Astrocyte (in vitro differentiated cells and primary cell): ENCODE measurements at regions not wholly inside any gene's neighbourhood (a gene's known extent, or its start where the extent isn't known, plus 50 kb on each side); places are given as distances from the start of the nearest gene placed in this dataset.
A peak's percentile ranks its signal among the peaks of the same experiment; 100 is the strongest.

Experiments
- DNase-seq: peaks from one replicate; pipeline ENCODE4 v3.0.0-alpha.2; 2010; ENCODE audit warnings: low read depth
- FAIRE-seq: peaks from 2 replicates; lab custom pipeline; 2011; peaks lifted over from hg19 to GRCh38; lab: Jason Lieb, UNC
- H2AFZ ChIP-seq: 2 replicates; pipeline ENCODE4 v1.6.0; 2012; ENCODE audit warnings: low read depth, low read length, inconsistent platforms
- H3K27ac ChIP-seq: 2 replicates; pipeline ENCODE4 v1.5.1; 2011; ENCODE audit warnings: low read depth, low read length, inconsistent platforms
- H3K27me3 ChIP-seq: 2 replicates; pipeline ENCODE4 v1.6.0; 2011; ENCODE audit warnings: low read length, inconsistent platforms; ENCODE audit not compliant: insufficient read depth
- H3K36me3 ChIP-seq: 2 replicates; pipeline ENCODE4 v1.5.1; 2011; ENCODE audit warnings: low read length, inconsistent platforms; ENCODE audit not compliant: insufficient read depth
- H3K4me1 ChIP-seq: 2 replicates; pipeline ENCODE4 v1.5.1; 2011; ENCODE audit warnings: low read length, inconsistent platforms; ENCODE audit not compliant: insufficient read depth
- H3K4me2 ChIP-seq: 2 replicates; pipeline ENCODE4 v1.6.0; 2012; ENCODE audit warnings: low read length, inconsistent platforms
- H3K4me3 ChIP-seq: 2 replicates; pipeline ENCODE4 v1.5.1; 2011; ENCODE audit warnings: low read depth, mild to moderate bottlenecking, low read length, inconsistent platforms; ENCODE audit not compliant: insufficient read depth
- H3K79me2 ChIP-seq: 2 replicates; pipeline ENCODE4 v1.6.0; 2012; ENCODE audit warnings: mild to moderate bottlenecking, low read length, inconsistent platforms; ENCODE audit not compliant: insufficient read depth
- H3K9ac ChIP-seq: 2 replicates; pipeline ENCODE4 v1.6.0; 2012; ENCODE audit warnings: mild to moderate bottlenecking, low read length, inconsistent platforms
- H3K9me3 ChIP-seq: 2 replicates; pipeline ENCODE4 v1.5.1; 2012; ENCODE audit warnings: low read depth, mild to moderate bottlenecking, low read length, inconsistent platforms; ENCODE audit not compliant: insufficient read depth
- H4K20me1 ChIP-seq: 2 replicates; pipeline ENCODE4 v1.6.0; 2012; ENCODE audit warnings: low read length, inconsistent platforms; ENCODE audit not compliant: insufficient read depth
- H3K27ac Mint-ChIP-seq: one replicate; pipeline ENCODE4 v1.8.0; 2021; ENCODE audit warnings: mild to moderate bottlenecking, mixed read lengths; ENCODE audit not compliant: unreplicated experiment
- H3K27me3 Mint-ChIP-seq: one replicate; pipeline ENCODE4 v1.8.0; 2021; ENCODE audit warnings: low read depth, mixed read lengths; ENCODE audit not compliant: unreplicated experiment
- H3K36me3 Mint-ChIP-seq: one replicate; pipeline ENCODE4 v1.8.0; 2021; ENCODE audit warnings: low read depth, mixed read lengths; ENCODE audit not compliant: unreplicated experiment
- H3K4me1 Mint-ChIP-seq: one replicate; pipeline ENCODE4 v1.8.0; 2021; ENCODE audit warnings: low read depth, mixed read lengths; ENCODE audit not compliant: unreplicated experiment
- H3K4me3 Mint-ChIP-seq: one replicate; pipeline ENCODE4 v1.8.0; 2021; ENCODE audit warnings: mild to moderate bottlenecking, moderate library complexity, mixed read lengths; ENCODE audit not compliant: unreplicated experiment
- H3K9me3 Mint-ChIP-seq: one replicate; pipeline ENCODE4 v1.8.0; 2021; ENCODE audit warnings: mild to moderate bottlenecking, mixed read lengths; ENCODE audit not compliant: unreplicated experiment
- EZH2 ChIP-seq: IDR thresholded peaks from 2 replicates; pipeline ENCODE4 v1.6.1; 2012; ENCODE audit warnings: mild to moderate bottlenecking, low read length, inconsistent platforms; ENCODE audit not compliant: insufficient read depth
- TF ChIP-seq, protein P1 (sequence below): IDR thresholded peaks from 2 replicates; pipeline ENCODE4 v1.5.1; 2011; ENCODE audit warnings: low read depth, mild to moderate bottlenecking, inconsistent platforms, low read length, moderate library complexity; ENCODE audit not compliant: insufficient read depth

DNA sequence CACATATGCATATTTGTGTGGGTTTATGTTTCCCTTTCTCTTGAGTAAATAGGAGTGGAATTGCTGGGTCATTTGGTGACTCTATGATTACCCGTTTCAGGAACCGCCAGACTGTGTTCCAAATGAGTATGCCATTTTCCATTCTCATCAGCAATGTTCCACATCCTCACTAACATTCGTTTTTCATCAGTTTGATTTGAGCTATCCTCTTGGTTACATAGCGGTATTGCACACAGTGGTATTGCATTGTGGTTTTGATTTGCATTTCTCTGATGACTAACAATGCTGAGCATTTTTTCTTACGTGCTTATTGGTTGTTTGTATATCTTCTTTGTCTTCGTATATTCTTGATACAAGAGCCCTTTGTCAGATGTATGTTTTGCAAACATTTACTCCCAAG, 218.0 kb upstream of the AMOT start:
- Histone ChIP-seq H3K79me2 (no peaks in the 10 kb centered on the region), H3K9me3 (no peaks in the 10 kb centered on the region), H3K4me1 (no peaks in the 10 kb centered on the region), H3K27me3 (no peaks in the 10 kb centered on the region), H3K27ac (no peak overlapping the region), H3K4me2 (peak overlapping the region; percentile 8), H3K4me3 (no peak overlapping the region), H2AFZ (no peak overlapping the region), H4K20me1 (no peaks in the 10 kb centered on the region), H3K36me3 (no peaks in the 10 kb centered on the region), H3K9ac (no peak overlapping the region)
- Mint-ChIP-seq H3K4me1 (no peaks in the 10 kb centered on the region), H3K9me3 (peaks cover 3% of the 10 kb centered on the region), H3K4me3 (no peak overlapping the region), H3K27ac (no peak overlapping the region), H3K27me3 (no peaks in the 10 kb centered on the region), H3K36me3 (no peaks in the 10 kb centered on the region)
- no peak for TF ChIP-seq EZH2
- TF ChIP-seq, protein P1, sequence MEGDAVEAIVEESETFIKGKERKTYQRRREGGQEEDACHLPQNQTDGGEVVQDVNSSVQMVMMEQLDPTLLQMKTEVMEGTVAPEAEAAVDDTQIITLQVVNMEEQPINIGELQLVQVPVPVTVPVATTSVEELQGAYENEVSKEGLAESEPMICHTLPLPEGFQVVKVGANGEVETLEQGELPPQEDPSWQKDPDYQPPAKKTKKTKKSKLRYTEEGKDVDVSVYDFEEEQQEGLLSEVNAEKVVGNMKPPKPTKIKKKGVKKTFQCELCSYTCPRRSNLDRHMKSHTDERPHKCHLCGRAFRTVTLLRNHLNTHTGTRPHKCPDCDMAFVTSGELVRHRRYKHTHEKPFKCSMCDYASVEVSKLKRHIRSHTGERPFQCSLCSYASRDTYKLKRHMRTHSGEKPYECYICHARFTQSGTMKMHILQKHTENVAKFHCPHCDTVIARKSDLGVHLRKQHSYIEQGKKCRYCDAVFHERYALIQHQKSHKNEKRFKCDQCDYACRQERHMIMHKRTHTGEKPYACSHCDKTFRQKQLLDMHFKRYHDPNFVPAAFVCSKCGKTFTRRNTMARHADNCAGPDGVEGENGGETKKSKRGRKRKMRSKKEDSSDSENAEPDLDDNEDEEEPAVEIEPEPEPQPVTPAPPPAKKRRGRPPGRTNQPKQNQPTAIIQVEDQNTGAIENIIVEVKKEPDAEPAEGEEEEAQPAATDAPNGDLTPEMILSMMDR = no peak
- FAIRE-seq (peak; percentile 96), DNase-seq (peak; percentile 69)

DNA sequence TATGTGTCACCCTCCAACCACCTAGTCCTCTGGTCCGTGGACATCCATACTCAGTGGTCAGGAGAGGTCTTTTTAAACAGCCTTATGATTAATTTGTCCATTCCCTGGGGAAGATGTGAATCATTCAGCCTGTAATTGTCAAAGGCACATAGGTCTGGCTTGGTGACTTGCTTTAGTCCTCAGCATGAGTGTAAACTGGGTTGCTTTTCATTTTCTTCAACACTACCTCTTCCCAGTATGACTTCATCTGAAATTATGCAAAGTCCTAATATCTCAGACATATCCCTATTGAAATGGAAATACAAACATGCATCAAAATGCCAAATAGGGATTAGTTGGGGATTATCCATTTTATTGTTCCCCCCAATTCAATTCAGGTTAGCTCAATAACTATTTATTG, 208.3 kb upstream of the AMOT start:
- Mint-ChIP-seq H3K4me1 (peaks cover 8% of the 10 kb centered on the region), H3K9me3 (no peaks in the 10 kb centered on the region), H3K27ac (no peak overlapping the region), H3K36me3 (no peaks in the 10 kb centered on the region), H3K4me3 (no peak overlapping the region), H3K27me3 (no peaks in the 10 kb centered on the region)
- H3K9ac ChIP-seq = no peak overlapping the region
- H3K36me3 ChIP-seq = no peaks in the 10 kb centered on the region
- H3K27me3 ChIP-seq = no peaks in the 10 kb centered on the region
- no peaks in the 10 kb centered on the region for H3K4me1 ChIP-seq
- no peak for FAIRE-seq
- H3K4me2 ChIP-seq = no peak overlapping the region
- DNase-seq = peak; percentile 2
- no peak overlapping the region for H2AFZ ChIP-seq
- no peak for TF ChIP-seq EZH2
- TF ChIP-seq, protein P1 = no peak
- no peaks in the 10 kb centered on the region for H3K79me2 ChIP-seq
- H3K4me3 ChIP-seq = no peak overlapping the region
- no peak overlapping the region for H3K27ac ChIP-seq
- no peaks in the 10 kb centered on the region for H3K9me3 ChIP-seq
- no peaks in the 10 kb centered on the region for H4K20me1 ChIP-seq

DNA sequence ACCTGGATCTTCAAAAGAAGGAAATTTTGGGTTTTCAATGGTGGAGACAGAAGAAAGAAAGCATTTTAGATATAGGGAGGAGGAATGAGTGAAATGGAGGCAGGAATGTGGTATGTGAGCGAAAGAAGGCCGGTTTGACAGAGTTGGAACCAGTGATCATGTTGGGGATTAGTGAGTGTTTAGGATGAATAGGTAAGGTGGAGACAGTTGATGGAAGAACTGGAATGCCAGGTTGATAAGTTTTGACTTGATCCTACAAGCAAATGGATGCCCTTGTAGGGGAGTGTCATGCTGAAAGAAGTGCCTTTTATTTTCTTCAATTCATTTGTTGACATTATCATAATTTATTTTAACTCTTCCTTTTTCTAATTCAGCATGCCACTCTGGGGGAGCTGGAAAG, 207.8 kb upstream of the AMOT start:
- H3K9ac ChIP-seq = no peak overlapping the region
- DNase-seq (no peak), FAIRE-seq (no peak)
- Mint-ChIP-seq H3K9me3 (no peaks in the 10 kb centered on the region), H3K27me3 (no peaks in the 10 kb centered on the region), H3K4me3 (no peak overlapping the region), H3K36me3 (no peaks in the 10 kb centered on the region), H3K4me1 (peaks cover 8% of the 10 kb centered on the region), H3K27ac (no peak overlapping the region)
- no peaks in the 10 kb centered on the region for H3K36me3 ChIP-seq
- H3K79me2 ChIP-seq = no peaks in the 10 kb centered on the region
- TF ChIP-seq, protein P1 = no peak
- TF ChIP-seq EZH2 = no peak
- H3K4me3 ChIP-seq = no peak overlapping the region
- no peak overlapping the region for H2AFZ ChIP-seq
- H3K27me3 ChIP-seq = no peaks in the 10 kb centered on the region
- no peak overlapping the region for H3K27ac ChIP-seq
- no peaks in the 10 kb centered on the region for H4K20me1 ChIP-seq
- H3K4me1 ChIP-seq = no peaks in the 10 kb centered on the region
- no peaks in the 10 kb centered on the region for H3K9me3 ChIP-seq
- H3K4me2 ChIP-seq = no peak overlapping the region
